GM12891 (cell line): ENCODE measurements at regions not wholly inside any gene's neighbourhood (a gene's known extent, or its start where the extent isn't known, plus 50 kb on each side); places are given as distances from the start of the nearest gene placed in this dataset.

ENCODE experiments used
- DNase-seq: peaks from one replicate; pipeline ENCODE4 v3.0.0; 2011; ENCODE audit warnings: low spot score; ENCODE audit not compliant: insufficient read length
- FAIRE-seq: peaks from 2 replicates; lab custom pipeline; 2011; peaks lifted over from hg19 to GRCh38; lab: Jason Lieb, UNC
- PAX5 ChIP-seq: IDR thresholded peaks from 2 replicates; pipeline ENCODE4 v1.6.1; 2011; ENCODE audit warnings: low read length, moderate library complexity, mild to moderate bottlenecking; ENCODE audit not compliant: insufficient read depth, severe bottlenecking
- POLR2A ChIP-seq: IDR thresholded peaks from 2 replicates; pipeline ENCODE4 v1.6.1; 2011; ENCODE audit warnings: low read depth, low read length, control low read depth
- POLR2AphosphoS5 ChIP-seq: IDR thresholded peaks from 2 replicates; pipeline ENCODE4 v1.6.1; 2011; ENCODE audit warnings: low read depth, low read length, control low read depth
- POU2F2 ChIP-seq: IDR thresholded peaks from 2 replicates; pipeline ENCODE4 v1.6.1; 2011; ENCODE audit warnings: low read depth, mild to moderate bottlenecking, control low read depth, low read length, moderate library complexity
- SPI1 ChIP-seq: IDR thresholded peaks from 2 replicates; pipeline ENCODE4 v1.6.1; 2011; ENCODE audit warnings: low read depth, low read length, control low read depth
- TAF1 ChIP-seq: IDR thresholded peaks from 2 replicates; pipeline ENCODE4 v1.6.1; 2011; ENCODE audit warnings: low read depth, low read length, control low read depth

DNA sequence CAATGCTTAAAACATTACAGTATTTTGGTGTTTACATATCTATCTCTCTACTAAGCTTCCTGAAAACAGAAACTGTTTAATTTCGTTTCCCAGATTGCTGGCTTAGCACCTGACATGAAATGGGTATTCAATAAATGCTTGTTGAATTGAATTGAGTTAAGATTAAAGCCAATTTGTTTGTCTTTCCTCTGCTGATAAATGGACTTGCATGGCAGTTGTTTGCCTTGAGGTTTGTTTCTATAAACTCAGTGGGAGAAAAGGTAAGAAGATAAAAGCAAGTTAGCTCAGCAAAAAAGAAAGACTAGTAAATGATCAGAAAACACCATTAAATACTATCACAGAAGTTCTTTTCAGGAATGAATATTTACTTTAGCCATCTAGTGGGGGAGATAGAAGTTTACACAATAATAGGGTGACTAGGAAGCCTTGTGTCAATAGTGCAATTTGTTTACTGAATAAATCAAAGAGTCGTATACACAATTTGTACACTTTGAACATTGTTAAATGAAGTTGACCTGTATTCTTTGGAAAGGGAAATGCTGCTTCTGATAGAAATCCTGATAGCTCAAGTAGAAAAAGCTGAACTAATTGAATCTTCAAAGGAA is 754.5 kb upstream of the FAM98A start:
- FAIRE-seq (no peak), DNase-seq (no peak)
- TF ChIP-seq PAX5, result no peak
- TF ChIP-seq TAF1, result no peak
- TF ChIP-seq POLR2A, result no peak
- no peak for TF ChIP-seq POU2F2
- no peak for TF ChIP-seq POLR2AphosphoS5
- TF ChIP-seq SPI1, result no peak

DNA sequence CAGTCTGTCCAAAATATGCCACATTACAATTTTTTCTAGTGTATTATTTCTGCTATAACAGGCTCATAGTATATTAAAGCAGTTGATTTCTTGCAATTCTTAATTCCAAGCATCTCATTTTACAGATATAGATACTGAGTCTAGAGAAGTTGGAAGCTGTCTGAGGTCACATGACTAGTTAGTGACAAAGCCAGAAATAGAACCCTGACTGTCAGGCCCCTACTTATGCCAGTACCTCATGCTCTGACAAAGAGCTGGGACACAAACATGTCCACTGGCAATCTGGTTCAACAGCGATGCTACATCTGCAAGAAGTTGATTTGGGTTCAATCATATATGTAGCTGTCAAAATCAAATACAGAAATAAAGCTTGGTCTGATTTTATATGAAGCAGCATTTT is 750.4 kb upstream of the FAM98A start:
- TF ChIP-seq SPI1 (no peak), POU2F2 (no peak), POLR2A (no peak), POLR2AphosphoS5 (no peak), PAX5 (no peak), TAF1 (no peak)
- no peak for FAIRE-seq

GRCh38 chr2:34345030-34345429 is 745.9 kb upstream of the FAM98A start:
- no peak for FAIRE-seq
- no peak for DNase-seq
- TF ChIP-seq TAF1, result no peak

More for the DNA sequence above, 750.4 kb upstream of the FAM98A start:
- no peak for DNase-seq

DNA sequence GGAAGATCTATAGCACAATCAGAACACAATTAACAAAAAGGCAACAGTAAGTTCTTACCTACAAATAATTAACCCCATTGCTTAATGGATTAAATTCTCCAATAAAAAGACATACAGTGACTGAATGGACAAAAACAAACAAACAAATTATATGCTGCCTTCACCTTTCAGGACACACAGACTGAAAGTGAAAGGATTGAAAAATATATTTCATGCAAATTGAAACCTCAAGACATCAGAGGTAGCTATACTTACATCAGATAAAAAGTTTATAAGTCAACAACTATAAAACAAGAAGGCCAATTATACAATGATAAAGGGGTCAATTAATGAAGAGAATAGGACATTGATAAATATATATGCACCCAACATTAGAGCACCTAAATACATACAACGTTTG is 741.2 kb upstream of the FAM98A start:
- TF ChIP-seq POLR2AphosphoS5 (no peak), TAF1 (no peak), POLR2A (no peak), SPI1 (no peak), PAX5 (no peak), POU2F2 (no peak)
- no peak for FAIRE-seq
- DNase-seq, result no peak

DNA sequence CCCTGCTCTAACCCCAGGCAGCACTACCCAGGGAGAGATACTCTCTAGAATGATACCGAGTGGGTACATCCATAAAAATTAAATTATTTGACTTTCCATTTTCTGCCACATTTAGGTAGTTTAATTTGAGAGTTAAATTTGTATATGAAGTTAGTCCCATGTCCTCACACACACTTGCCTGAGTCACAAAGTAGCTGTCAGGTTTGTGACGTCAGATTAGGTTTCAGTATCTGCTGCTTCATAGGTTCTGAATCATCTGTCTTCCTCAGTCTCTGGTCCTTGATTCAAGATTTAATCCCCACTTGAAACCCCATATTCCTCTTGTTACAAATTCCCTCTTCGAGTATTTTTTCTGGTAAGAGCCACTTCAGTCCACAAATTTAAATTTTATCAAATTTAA is 738.6 kb upstream of the FAM98A start:
- DNase-seq, result no peak
- TF ChIP-seq TAF1, result no peak
- TF ChIP-seq POLR2AphosphoS5, result no peak
- no peak for TF ChIP-seq PAX5
- TF ChIP-seq POU2F2, result no peak
- no peak for TF ChIP-seq POLR2A
- TF ChIP-seq SPI1, result no peak
- no peak for FAIRE-seq

- TF ChIP-seq POLR2A (no peak), POU2F2 (no peak), POLR2AphosphoS5 (no peak), TAF1 (no peak), SPI1 (no peak), PAX5 (no peak)
- no peak for DNase-seq
- FAIRE-seq, result no peak
Observed at GRCh38 chr2:34332813-34333212, 733.7 kb upstream of the FAM98A start.

- FAIRE-seq (no peak), DNase-seq (no peak)
- no peak for TF ChIP-seq SPI1
Observed at GRCh38 chr2:34320056-34320455, 721.0 kb upstream of the FAM98A start.

GRCh38 chr2:34317797-34318196 is 718.7 kb upstream of the FAM98A start:
- no peak for FAIRE-seq
- DNase-seq, result no peak
- no peak for TF ChIP-seq POLR2AphosphoS5
- no peak for TF ChIP-seq TAF1
- TF ChIP-seq POLR2A, result no peak
- no peak for TF ChIP-seq POU2F2
- TF ChIP-seq PAX5, result no peak
- no peak for TF ChIP-seq SPI1

DNA sequence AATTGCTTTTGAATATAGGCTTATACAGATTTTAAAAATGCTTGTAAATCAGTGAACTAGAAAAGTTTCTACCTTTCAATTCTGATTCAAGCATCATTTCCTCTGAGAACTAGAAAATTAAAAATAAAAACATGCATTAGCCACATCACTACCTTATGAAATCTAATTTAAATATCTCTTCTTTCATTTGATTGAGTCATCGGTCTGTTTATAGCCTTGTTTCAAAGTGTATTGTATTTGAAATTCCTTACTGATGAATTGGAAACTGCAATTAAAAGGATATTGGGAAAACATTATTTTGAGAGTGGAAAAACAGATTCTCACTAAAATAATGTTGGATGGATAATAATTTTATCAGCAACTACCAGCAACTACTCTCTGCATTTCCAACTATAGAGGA is 717.7 kb upstream of the FAM98A start:
- DNase-seq, result no peak
- FAIRE-seq, result no peak
- no peak for TF ChIP-seq TAF1

DNA sequence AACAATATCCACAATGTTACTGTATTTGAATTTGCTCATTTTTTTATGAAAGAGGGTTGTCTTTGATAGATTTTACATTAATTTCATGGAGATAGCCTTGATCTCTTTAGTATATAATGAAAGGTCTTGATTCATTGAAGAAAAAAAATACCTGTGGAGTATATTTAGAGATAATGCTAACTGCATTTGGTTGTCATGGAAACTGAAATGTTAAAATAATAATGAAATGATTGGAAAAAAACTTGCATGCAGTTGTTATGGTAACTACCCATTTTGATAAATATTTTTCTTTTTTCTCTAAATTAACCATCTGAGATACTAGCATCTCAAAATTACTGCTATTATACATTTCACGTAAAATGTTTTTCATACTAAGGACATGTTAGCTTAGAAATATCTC is 712.7 kb upstream of the FAM98A start:
- FAIRE-seq (no peak), DNase-seq (no peak)
- no peak for TF ChIP-seq POU2F2
- no peak for TF ChIP-seq SPI1
- no peak for TF ChIP-seq POLR2AphosphoS5
- TF ChIP-seq PAX5, result no peak
- no peak for TF ChIP-seq POLR2A
- no peak for TF ChIP-seq TAF1
